ENCODE measurements at regions not wholly inside any gene's neighbourhood (a gene's known extent, or its start where the extent isn't known, plus 50 kb on each side); places are given as distances from the start of the nearest gene placed in this dataset.

- TF ChIP-seq CTCF (IDR thresholded peaks at IDR 0.05), result no peak
- TF ChIP-seq POLR2A (IDR thresholded peaks at IDR 0.05), result no peak
- Histone ChIP-seq H3K36me3 (no peaks in the 10 kb centered on the region), H3K9me3 (no peaks in the 10 kb centered on the region), H3K4me1 (no peaks in the 10 kb centered on the region), H3K27me3 (no peaks in the 10 kb centered on the region), H3K27ac (no peak overlapping the region), H3K4me3 (replicated peaks in 1 of 3) (no peak overlapping the region)
- DNase-seq, result no peak
- WGBS, 2 donors, result 86 to 90% methylated on average over 11 to 15 of the region's 15 CpGs
- intact Hi-C loops (cut with DNase I), result no loop called here
These were observed 374.5 kb upstream of the HS6ST1 start for GRCh38 chr2:128692895-128693742.

DNA sequence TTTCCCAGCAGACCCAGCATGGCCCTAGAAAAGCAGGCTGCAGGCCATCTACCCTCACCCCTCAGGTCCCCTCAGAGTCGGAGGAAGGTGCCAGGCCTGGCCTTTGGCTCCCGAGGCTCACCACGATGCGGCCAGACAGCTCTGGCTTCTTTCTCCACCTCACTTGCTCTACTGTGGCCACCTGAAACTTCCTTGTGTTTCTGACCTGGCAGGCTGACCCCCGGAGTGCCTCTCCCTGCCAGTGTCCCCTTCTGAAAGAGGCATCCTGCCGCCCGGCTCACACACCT lies 375.0 kb upstream of the HS6ST1 start:
- H3K27ac ChIP-seq, result no peak overlapping the region
- H3K36me3 ChIP-seq, result no peaks in the 10 kb centered on the region
- WGBS, 2 donors, result 79 to 80% methylated on average over 7 of the region's 7 CpGs
- no peak overlapping the region for H3K4me3 ChIP-seq (replicated peaks in 1 of 3)
- no peaks in the 10 kb centered on the region for H3K9me3 ChIP-seq
- TF ChIP-seq CTCF (IDR thresholded peaks at IDR 0.05) (no peak), POLR2A (IDR thresholded peaks at IDR 0.05) (no peak)
- no peaks in the 10 kb centered on the region for H3K4me1 ChIP-seq
- H3K27me3 ChIP-seq, result no peaks in the 10 kb centered on the region
- intact Hi-C loops (cut with DNase I), result no loop called here
- no peak for DNase-seq

DNA sequence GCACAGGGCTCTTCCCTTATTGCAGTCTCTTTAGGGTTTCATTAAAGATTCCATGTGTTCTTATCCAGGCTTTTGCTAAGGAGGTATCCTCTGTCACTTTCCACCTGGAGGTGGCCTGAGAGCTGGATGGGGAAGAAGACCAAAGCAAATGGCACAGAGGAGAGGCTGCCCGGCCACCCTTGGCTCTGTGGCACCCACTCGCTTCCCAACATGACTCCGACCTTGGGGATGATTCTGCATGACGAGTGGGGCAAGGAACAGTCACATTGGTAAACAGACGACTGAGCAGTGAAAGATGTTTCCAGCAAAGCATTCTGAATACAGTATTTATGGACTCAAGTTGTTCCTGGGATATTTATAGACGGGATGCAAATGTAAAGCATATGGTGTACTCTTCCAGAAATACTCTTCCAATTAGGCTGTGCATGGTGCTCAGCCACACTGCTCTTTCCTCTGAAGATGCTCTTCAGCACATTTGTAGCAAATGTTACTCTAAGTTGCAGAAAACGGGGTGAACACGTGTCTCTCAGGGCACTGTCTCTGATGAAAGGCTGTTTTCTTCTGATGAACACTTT lies 377.1 kb upstream of the HS6ST1 start:
- DNase-seq, result no peak
- intact Hi-C loops (cut with DNase I), result no loop called here
- 86 to 90% methylated on average over 8 of the region's 8 CpGs for WGBS, 2 donors
- TF ChIP-seq POLR2A (IDR thresholded peaks at IDR 0.05) (no peak), CTCF (IDR thresholded peaks at IDR 0.05) (no peak)
- H3K4me1 ChIP-seq, result no peaks in the 10 kb centered on the region
- H3K36me3 ChIP-seq, result no peaks in the 10 kb centered on the region
- H3K27ac ChIP-seq, result no peak overlapping the region
- no peaks in the 10 kb centered on the region for H3K27me3 ChIP-seq
- H3K4me3 ChIP-seq (replicated peaks in 1 of 3), result no peak overlapping the region
- H3K9me3 ChIP-seq, result no peaks in the 10 kb centered on the region

- Histone ChIP-seq H3K4me1 (no peaks in the 10 kb centered on the region), H3K4me3 (replicated peaks in 1 of 3) (no peak overlapping the region), H3K27me3 (no peaks in the 10 kb centered on the region), H3K36me3 (no peaks in the 10 kb centered on the region), H3K27ac (no peak overlapping the region), H3K9me3 (no peaks in the 10 kb centered on the region)
- TF ChIP-seq CTCF (IDR thresholded peaks at IDR 0.05) (no peak), POLR2A (IDR thresholded peaks at IDR 0.05) (no peak)
- intact Hi-C loops (cut with DNase I), result no loop called here
- DNase-seq, result no peak
- 94% methylated on average over 6 of the region's 6 CpGs for WGBS, 2 donors
These were observed 377.8 kb upstream of the HS6ST1 start for GRCh38 chr2:128696421-128696820.

GRCh38 chr2:128701418-128701817 lies 382.8 kb upstream of the HS6ST1 start:
- H3K4me3 ChIP-seq (replicated peaks in 1 of 3), result no peak overlapping the region
- H3K4me1 ChIP-seq, result no peaks in the 10 kb centered on the region
- H3K27ac ChIP-seq, result no peak overlapping the region
- TF ChIP-seq CTCF (IDR thresholded peaks at IDR 0.05), result no peak
- TF ChIP-seq POLR2A (IDR thresholded peaks at IDR 0.05), result no peak
- H3K36me3 ChIP-seq, result no peaks in the 10 kb centered on the region
- 92 to 99% methylated on average over 2 of the region's 2 CpGs for WGBS, 2 donors
- no peak for DNase-seq
- H3K27me3 ChIP-seq, result no peaks in the 10 kb centered on the region
- no peaks in the 10 kb centered on the region for H3K9me3 ChIP-seq
- intact Hi-C loops (cut with DNase I), result no loop called here

Measured in thyroid gland (tissue), 4 donors.